Activated T-helper 2 cell treated with anti-CD3 and anti-CD28 coated beads, Interferon-gamma antibody, Interleukin-2, Interleukin-4, amounts not matched to agents 10 μg/mL and 5 μg/mL and 100 μg/mL, durations not matched to agents 14 hours and 24 hours and 36 hours (primary cell): ENCODE measurements at regions not wholly inside any gene's neighbourhood (a gene's known extent, or its start where the extent isn't known, plus 50 kb on each side); places are given as distances from the start of the nearest gene placed in this dataset.
"Not testable (repeated sequence)": the region's sequence is repeated elsewhere in the genome, so short reads cannot be mapped to it uniquely, and the experiment has no call there.

Source experiments
- DNase-seq: peaks from one replicate; pipeline ENCODE4 v3.0.0; 2021; ENCODE audit warnings: low spot score
- H3K27ac Mint-ChIP-seq: one replicate; pipeline ENCODE4 v1.8.0; 2021; ENCODE audit warnings: mixed read lengths
- H3K27me3 Mint-ChIP-seq: one replicate; pipeline ENCODE4 v1.8.0; 2021; ENCODE audit warnings: low read depth, mixed read lengths
- H3K36me3 Mint-ChIP-seq: one replicate; pipeline ENCODE4 v1.8.0; 2021; ENCODE audit warnings: low read depth, mixed read lengths
- H3K4me1 Mint-ChIP-seq: one replicate; pipeline ENCODE4 v1.8.0; 2021; ENCODE audit warnings: low read depth, mixed read lengths
- H3K4me3 Mint-ChIP-seq: one replicate; pipeline ENCODE4 v1.8.0; 2021; ENCODE audit warnings: low read depth, mild to moderate bottlenecking, moderate library complexity, mixed read lengths
- H3K9me3 Mint-ChIP-seq: one replicate; pipeline ENCODE4 v1.8.0; 2021; ENCODE audit warnings: mixed read lengths
- intact Hi-C: fragments of 100-400 bp; cut with micrococcal nuclease; formaldehyde crosslinking; loops from one replicate; pipeline ENCODE4 v1.15.1; 2023

GRCh38 chr2:205868773-205869333, 186.6 kb downstream of the NRP2 start:
- Mint-ChIP-seq H3K4me3 (no peak overlapping the region), H3K9me3 (no peaks in the 10 kb centered on the region), H3K4me1 (peaks cover 20% of the 10 kb centered on the region), H3K36me3 (no peaks in the 10 kb centered on the region), H3K27me3 (peaks cover 14% of the 10 kb centered on the region), H3K27ac (no peak overlapping the region)
- DNase-seq, result peak; percentile 35
- intact Hi-C loops, result no loop called here

DNA sequence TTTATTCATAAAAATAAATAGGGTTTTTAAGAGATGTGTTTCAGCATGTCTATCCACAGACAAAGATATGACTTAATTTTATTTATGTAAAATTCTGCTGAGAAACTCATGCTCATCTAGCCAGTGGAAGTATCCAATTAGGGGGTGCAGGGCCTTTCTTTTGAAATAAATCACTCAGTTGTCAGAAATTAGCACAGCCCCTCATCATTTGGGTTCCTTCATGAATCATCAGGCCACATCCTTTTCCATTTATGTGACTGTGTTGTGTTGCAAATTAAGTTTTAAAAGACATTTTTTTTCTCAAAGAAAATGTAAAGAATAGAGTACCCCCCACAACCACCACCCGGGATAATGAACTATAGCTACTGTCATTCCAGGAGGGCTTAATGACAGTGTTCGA, 185.8 kb downstream of the NRP2 start:
- Mint-ChIP-seq H3K4me3 (no peak overlapping the region), H3K36me3 (no peaks in the 10 kb centered on the region), H3K9me3 (no peaks in the 10 kb centered on the region), H3K27ac (no peak overlapping the region), H3K27me3 (peaks cover 18% of the 10 kb centered on the region), H3K4me1 (peaks cover 20% of the 10 kb centered on the region)
- intact Hi-C loops, result no loop called here
- no peak for DNase-seq

- Mint-ChIP-seq H3K27ac (no peak overlapping the region), H3K36me3 (no peaks in the 10 kb centered on the region), H3K9me3 (no peaks in the 10 kb centered on the region), H3K4me3 (no peak overlapping the region), H3K27me3 (peaks cover 18% of the 10 kb centered on the region), H3K4me1 (peaks cover 20% of the 10 kb centered on the region)
- no peak for DNase-seq
- intact Hi-C loops, result no loop called here
Measured at GRCh38 chr2:205867371-205867770, 185.1 kb downstream of the NRP2 start.

- H3K9me3 Mint-ChIP-seq, result no peaks in the 10 kb centered on the region
- no peak for DNase-seq
- H3K36me3 Mint-ChIP-seq, result no peaks in the 10 kb centered on the region
- no peak overlapping the region for H3K27ac Mint-ChIP-seq
- peaks cover 15% of the 10 kb centered on the region for H3K27me3 Mint-ChIP-seq
- H3K4me1 Mint-ChIP-seq, result peaks cover 20% of the 10 kb centered on the region
- H3K4me3 Mint-ChIP-seq, result no peak overlapping the region
- intact Hi-C loops, result no loop called here
Measured at GRCh38 chr2:205865905-205866441, 183.7 kb downstream of the NRP2 start.

- Mint-ChIP-seq H3K27ac (no peak overlapping the region), H3K4me3 (no peak overlapping the region), H3K9me3 (no peaks in the 10 kb centered on the region), H3K27me3 (peaks cover 14% of the 10 kb centered on the region), H3K36me3 (no peaks in the 10 kb centered on the region), H3K4me1 (peaks cover 20% of the 10 kb centered on the region)
- DNase-seq, result no peak
- intact Hi-C loops, result no loop called here
Measured at GRCh38 chr2:205865056-205865455, 182.8 kb downstream of the NRP2 start.

DNA sequence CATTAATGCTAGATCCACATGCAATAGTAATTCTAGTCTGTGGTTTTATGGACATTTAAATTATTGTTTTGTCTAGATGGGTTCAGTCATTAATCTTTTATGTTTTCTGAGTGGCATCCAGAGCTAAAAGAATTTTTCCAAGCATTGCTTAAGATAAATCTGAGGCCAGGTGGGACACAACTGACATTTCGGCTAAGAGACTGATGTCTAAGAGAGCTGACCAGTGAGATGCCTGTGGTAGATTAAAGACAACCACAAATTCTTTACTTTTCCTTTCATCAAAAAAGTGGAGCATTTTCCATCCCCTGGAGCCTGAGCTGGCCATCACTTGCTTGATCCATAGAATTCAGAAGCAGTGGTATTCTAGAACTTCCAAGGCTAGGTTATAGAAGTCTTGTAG, 182.2 kb downstream of the NRP2 start:
- Mint-ChIP-seq H3K36me3 (no peaks in the 10 kb centered on the region), H3K27ac (no peak overlapping the region), H3K4me1 (peaks cover 19% of the 10 kb centered on the region), H3K9me3 (no peaks in the 10 kb centered on the region), H3K4me3 (no peak overlapping the region), H3K27me3 (peaks cover 14% of the 10 kb centered on the region)
- intact Hi-C loops, result no loop called here
- DNase-seq, result no peak

DNA sequence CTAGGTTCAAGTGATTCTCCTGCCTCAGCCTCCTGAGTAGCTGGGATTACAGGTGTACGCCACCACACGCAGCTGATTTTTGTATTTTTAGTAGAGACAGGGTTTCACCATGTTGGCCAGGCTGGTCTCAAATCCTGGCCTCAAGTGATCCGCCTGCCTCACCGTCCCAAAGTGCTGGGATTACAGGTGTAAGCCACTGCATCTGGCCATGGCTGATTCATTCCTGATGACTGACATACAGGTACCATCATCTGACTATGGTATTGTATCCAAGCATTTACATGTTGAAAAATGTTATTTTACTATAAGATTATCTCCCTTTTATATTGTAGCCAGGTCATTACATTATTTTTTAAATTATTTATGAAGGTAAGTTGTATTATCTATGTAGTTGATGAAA, 180.5 kb downstream of the NRP2 start:
- intact Hi-C loops, H3K36me3 Mint-ChIP-seq: not testable (repeated sequence)
- peaks cover 19% of the 10 kb centered on the region for H3K27me3 Mint-ChIP-seq

GRCh38 chr2:205860885-205861284, 178.6 kb downstream of the NRP2 start:
- DNase-seq, result no peak
- Mint-ChIP-seq H3K9me3 (no peaks in the 10 kb centered on the region), H3K4me3 (no peak overlapping the region), H3K36me3 (no peaks in the 10 kb centered on the region), H3K27me3 (peaks cover 19% of the 10 kb centered on the region), H3K27ac (no peak overlapping the region), H3K4me1 (no peaks in the 10 kb centered on the region)
- intact Hi-C loops, result no loop called here

More for the DNA sequence above, 180.5 kb downstream of the NRP2 start:
- H3K27ac Mint-ChIP-seq, H3K4me3 Mint-ChIP-seq, H3K9me3 Mint-ChIP-seq, H3K4me1 Mint-ChIP-seq, DNase-seq: not testable (repeated sequence)

- no peak overlapping the region for H3K4me3 Mint-ChIP-seq
- no peak overlapping the region for H3K27ac Mint-ChIP-seq
- H3K27me3 Mint-ChIP-seq, result peaks cover 18% of the 10 kb centered on the region
- H3K36me3 Mint-ChIP-seq, result no peaks in the 10 kb centered on the region
- H3K4me1 Mint-ChIP-seq, result no peaks in the 10 kb centered on the region
- no peaks in the 10 kb centered on the region for H3K9me3 Mint-ChIP-seq
- intact Hi-C loops, result no loop called here
- no peak for DNase-seq
Measured at GRCh38 chr2:205860181-205860580, 177.9 kb downstream of the NRP2 start.

DNA sequence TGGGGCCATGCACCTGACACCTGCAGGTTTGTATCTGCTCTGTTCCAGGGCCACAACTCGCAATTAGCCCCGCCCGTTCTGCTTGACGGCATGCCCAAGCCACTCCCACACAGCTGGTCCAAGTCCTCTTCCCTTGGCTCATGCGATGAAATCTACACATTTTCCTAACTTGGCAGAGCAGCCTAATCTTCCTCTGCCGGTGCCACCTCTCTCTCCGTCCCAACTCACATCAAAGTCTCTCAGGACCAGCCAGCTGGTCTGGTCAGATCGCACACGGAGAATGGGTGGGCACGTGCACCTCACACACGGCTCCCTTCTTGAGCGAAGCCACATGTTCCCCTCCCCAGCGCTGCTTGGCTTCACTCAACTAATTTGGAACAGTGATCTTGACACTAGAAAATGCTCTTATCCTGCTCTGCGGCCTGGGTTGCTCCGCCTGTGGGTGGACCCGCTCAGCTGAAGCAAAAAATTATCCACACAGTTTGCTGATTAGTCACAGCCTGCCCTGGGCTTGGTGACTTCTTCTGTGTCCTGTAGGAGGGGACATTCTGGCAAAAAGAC, 176.7 kb downstream of the NRP2 start:
- Mint-ChIP-seq H3K27ac (no peak overlapping the region), H3K27me3 (peaks cover 21% of the 10 kb centered on the region), H3K36me3 (no peaks in the 10 kb centered on the region)

DNA sequence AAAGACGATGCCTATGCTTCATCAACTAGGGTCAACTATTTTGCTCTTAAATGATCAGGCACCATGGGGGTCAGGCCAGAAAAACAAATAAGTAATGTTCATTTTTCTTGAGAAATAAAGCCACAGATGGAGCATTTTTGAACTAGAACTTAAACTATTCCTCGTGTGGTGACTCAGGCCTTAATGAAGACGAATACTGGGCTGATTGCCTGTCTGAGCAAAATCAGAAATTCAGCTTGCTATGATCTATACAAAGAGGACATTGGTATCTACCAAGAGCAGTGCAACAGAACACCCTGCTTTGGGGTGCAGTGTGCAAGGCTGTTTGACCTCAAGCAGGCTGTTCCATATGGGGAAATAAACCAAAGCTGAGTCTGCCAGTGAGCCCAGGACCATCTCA, 176.0 kb downstream of the NRP2 start:
- no peak for DNase-seq
- no peak overlapping the region for H3K4me3 Mint-ChIP-seq
- intact Hi-C loops, result no loop called here
- H3K27ac Mint-ChIP-seq, result no peak overlapping the region
- no peaks in the 10 kb centered on the region for H3K9me3 Mint-ChIP-seq
- H3K27me3 Mint-ChIP-seq, result peaks cover 18% of the 10 kb centered on the region
- H3K4me1 Mint-ChIP-seq, result no peaks in the 10 kb centered on the region
- no peaks in the 10 kb centered on the region for H3K36me3 Mint-ChIP-seq

More for the DNA sequence above, 176.7 kb downstream of the NRP2 start:
- Mint-ChIP-seq H3K4me3 (no peak overlapping the region), H3K9me3 (no peaks in the 10 kb centered on the region), H3K4me1 (no peaks in the 10 kb centered on the region)
- intact Hi-C loops, result no loop called here
- no peak for DNase-seq

GRCh38 chr2:205857520-205858237, 175.4 kb downstream of the NRP2 start:
- Mint-ChIP-seq H3K4me3 (no peak overlapping the region), H3K9me3 (no peaks in the 10 kb centered on the region), H3K36me3 (no peaks in the 10 kb centered on the region), H3K27ac (no peak overlapping the region), H3K4me1 (no peaks in the 10 kb centered on the region), H3K27me3 (peaks cover 17% of the 10 kb centered on the region)
- intact Hi-C loops, result no loop called here
- no peak for DNase-seq

DNA sequence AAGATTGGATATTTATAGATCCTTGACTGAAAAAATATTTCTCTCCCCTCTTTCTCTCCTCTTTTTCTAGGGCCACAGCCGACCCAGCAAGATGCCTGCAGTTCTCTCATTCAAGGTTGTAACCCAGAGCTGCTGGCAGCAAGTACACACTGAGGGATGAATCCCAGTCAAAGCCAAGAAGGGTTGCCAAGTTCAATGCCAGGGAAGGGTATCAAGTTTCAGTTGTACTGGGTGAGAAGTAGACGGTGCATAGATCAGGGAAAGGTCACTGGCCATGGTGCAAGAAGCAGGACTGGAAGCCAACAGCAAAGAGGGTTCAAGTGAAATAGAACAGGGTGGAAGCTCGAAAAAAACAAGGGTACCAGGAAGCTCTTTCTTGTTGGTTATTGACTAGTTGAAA, 170.2 kb downstream of the NRP2 start:
- DNase-seq, result no peak
- H3K4me1 Mint-ChIP-seq, result no peaks in the 10 kb centered on the region
- intact Hi-C loops, result no loop called here
- no peak overlapping the region for H3K4me3 Mint-ChIP-seq
- H3K27ac Mint-ChIP-seq, result no peak overlapping the region
- H3K27me3 Mint-ChIP-seq, result peaks cover 26% of the 10 kb centered on the region
- no peaks in the 10 kb centered on the region for H3K9me3 Mint-ChIP-seq
- H3K36me3 Mint-ChIP-seq, result no peaks in the 10 kb centered on the region
